ENCODE measurements at regions not wholly inside any gene's neighbourhood (a gene's known extent, or its start where the extent isn't known, plus 50 kb on each side); places are given as distances from the start of the nearest gene placed in this dataset.

DNA sequence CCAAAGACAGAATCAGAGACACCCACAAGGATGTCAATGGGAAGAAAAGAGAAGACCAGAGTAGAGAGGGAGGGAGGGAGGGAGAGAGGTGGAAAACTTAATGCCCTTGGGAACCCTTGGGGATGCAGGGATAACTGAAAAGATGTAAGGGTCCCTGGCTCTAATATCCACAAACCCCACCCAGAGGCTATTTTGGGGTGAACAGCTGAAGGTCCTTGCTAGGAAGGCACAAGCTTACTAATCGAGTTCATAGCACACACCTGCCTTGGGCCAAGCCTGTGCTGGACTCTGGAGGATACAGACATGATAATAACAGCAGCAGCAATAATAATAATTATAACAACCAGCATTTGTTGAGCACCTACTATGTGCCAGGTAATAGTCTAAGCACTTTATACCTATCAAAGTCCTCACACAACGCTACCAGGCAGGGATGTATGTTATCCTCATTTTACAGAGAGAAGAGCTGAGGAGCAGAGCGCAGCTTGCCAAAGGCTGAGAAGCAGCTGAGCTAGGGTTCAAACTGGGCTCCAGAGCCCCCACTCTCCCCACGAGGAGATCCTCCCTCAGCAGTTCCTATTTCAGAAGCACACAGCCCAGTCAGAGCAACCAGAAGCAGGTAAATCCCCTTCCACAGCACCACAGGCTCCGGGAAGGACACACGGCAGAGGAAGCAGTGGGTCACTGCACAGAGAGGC is 174.2 kb downstream of the ANKRD60 start:
- no peak overlapping the region for H2AFZ ChIP-seq (ENCODE audit: low read depth, low read length, severe bottlenecking)
- H3K36me3 ChIP-seq (ENCODE audit: low read length), result no peaks in the 10 kb centered on the region
- TF ChIP-seq, protein P1, sequence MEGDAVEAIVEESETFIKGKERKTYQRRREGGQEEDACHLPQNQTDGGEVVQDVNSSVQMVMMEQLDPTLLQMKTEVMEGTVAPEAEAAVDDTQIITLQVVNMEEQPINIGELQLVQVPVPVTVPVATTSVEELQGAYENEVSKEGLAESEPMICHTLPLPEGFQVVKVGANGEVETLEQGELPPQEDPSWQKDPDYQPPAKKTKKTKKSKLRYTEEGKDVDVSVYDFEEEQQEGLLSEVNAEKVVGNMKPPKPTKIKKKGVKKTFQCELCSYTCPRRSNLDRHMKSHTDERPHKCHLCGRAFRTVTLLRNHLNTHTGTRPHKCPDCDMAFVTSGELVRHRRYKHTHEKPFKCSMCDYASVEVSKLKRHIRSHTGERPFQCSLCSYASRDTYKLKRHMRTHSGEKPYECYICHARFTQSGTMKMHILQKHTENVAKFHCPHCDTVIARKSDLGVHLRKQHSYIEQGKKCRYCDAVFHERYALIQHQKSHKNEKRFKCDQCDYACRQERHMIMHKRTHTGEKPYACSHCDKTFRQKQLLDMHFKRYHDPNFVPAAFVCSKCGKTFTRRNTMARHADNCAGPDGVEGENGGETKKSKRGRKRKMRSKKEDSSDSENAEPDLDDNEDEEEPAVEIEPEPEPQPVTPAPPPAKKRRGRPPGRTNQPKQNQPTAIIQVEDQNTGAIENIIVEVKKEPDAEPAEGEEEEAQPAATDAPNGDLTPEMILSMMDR (IDR thresholded peaks at IDR 0.05; ENCODE audit: insufficient read depth, low read length, poor library complexity, severe bottlenecking), result no peak
- no peak for TF ChIP-seq EZH2phosphoT487 (conservative IDR thresholded peaks at IDR 0.05; ENCODE audit: low read length)
- no peak overlapping the region for H3K4me3 ChIP-seq (ENCODE audit: insufficient read depth, low read length, poor library complexity, severe bottlenecking)
- no peaks in the 10 kb centered on the region for H3K79me2 ChIP-seq (ENCODE audit: insufficient read depth, low read length)
- H3K9ac ChIP-seq (ENCODE audit: low read length), result no peak overlapping the region
- peaks cover 8% of the 10 kb centered on the region; the same call in 1 of the 2 replicates for H3K9me3 ChIP-seq (ENCODE audit: insufficient read depth, low read length)
- H3K9me2 ChIP-seq (replicated peaks; ENCODE audit: insufficient read depth, low read length), result no peaks in the 10 kb centered on the region
- no peaks in the 10 kb centered on the region for H4K20me1 ChIP-seq (ENCODE audit: low read depth, low read length)
- no peaks in the 10 kb centered on the region for H3F3A ChIP-seq (ENCODE audit: insufficient read depth)
- H3K27ac ChIP-seq (ENCODE audit: low read depth, low read length), result no peak overlapping the region
- H3K27me3 ChIP-seq (ENCODE audit: low read length), result no peaks in the 10 kb centered on the region
- H3K4me2 ChIP-seq (ENCODE audit: low read depth, low read length, poor library complexity, severe bottlenecking), result no peak overlapping the region

DNA sequence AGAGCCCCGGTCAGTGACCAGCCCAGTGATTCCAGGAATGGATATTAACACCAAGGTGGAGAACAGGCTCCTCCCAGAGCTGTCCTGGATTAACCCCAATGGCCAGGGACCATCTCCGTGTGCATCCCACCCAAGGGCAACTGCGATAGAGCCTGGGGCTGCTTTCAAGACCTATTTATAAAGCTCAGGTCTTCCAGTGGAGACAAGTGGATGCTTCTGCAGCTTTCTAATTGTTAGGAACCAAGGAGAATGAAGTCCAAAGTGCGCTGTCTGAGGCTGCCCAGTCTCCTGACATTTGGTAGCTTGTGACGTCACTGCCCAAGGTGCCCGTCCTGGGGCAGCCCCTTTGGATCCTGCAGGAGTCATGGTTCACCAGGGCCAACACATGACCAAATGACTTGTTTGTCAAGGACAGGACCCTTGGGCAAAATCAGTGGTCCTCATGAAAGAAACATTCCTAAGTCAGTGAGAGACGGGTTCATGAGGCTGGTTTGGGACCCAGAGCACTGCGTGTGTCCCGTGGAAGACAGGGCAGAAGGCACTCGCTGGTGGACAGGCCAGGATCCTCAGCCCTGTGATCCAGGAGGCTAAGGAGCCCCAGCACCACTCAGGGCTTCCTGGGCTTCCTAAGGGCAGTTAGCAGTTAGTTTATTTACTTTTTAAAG is 174.9 kb downstream of the ANKRD60 start:
- no peaks in the 10 kb centered on the region for H3K9me2 ChIP-seq (replicated peaks; ENCODE audit: insufficient read depth, low read length)
- H3K36me3 ChIP-seq (ENCODE audit: low read length), result no peaks in the 10 kb centered on the region
- H3K79me2 ChIP-seq (ENCODE audit: insufficient read depth, low read length), result no peaks in the 10 kb centered on the region
- no peak for TF ChIP-seq EZH2phosphoT487 (conservative IDR thresholded peaks at IDR 0.05; ENCODE audit: low read length)
- TF ChIP-seq, protein P1 (IDR thresholded peaks at IDR 0.05; ENCODE audit: insufficient read depth, low read length, poor library complexity, severe bottlenecking), result no peak
- H3K4me2 ChIP-seq (ENCODE audit: low read depth, low read length, poor library complexity, severe bottlenecking), result no peak overlapping the region
- peaks cover 8% of the 10 kb centered on the region; the same call in 1 of the 2 replicates for H3K9me3 ChIP-seq (ENCODE audit: insufficient read depth, low read length)
- no peaks in the 10 kb centered on the region for H3K27me3 ChIP-seq (ENCODE audit: low read length)
- no peaks in the 10 kb centered on the region for H4K20me1 ChIP-seq (ENCODE audit: low read depth, low read length)
- no peaks in the 10 kb centered on the region for H3F3A ChIP-seq (ENCODE audit: insufficient read depth)
- H3K9ac ChIP-seq (ENCODE audit: low read length), result no peak overlapping the region
- no peak overlapping the region for H3K27ac ChIP-seq (ENCODE audit: low read depth, low read length)
- H2AFZ ChIP-seq (ENCODE audit: low read depth, low read length, severe bottlenecking), result no peak overlapping the region
- no peak overlapping the region for H3K4me3 ChIP-seq (ENCODE audit: insufficient read depth, low read length, poor library complexity, severe bottlenecking)

DNA sequence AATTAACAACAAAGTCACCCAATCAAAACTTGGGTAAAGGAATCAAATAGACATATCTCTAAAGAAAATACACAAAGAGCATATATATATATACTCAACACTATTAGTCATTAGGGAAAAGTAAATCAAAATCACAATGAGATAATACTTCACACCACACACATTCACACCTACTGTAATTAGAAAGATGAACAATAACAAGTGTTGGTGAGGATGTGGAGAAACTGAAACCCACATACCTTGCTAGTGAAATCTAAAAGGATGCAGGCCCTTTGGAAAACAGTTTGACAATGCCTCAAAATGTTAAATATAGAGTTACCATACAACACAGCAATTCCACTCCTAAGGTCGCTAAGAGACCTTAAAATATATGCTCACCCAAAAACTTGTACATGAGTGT is 177.1 kb downstream of the ANKRD60 start:
- TF ChIP-seq, protein P1 (IDR thresholded peaks at IDR 0.05; ENCODE audit: insufficient read depth, low read length, poor library complexity, severe bottlenecking), result no peak
- no peak for TF ChIP-seq EZH2phosphoT487 (conservative IDR thresholded peaks at IDR 0.05; ENCODE audit: low read length)
- Histone ChIP-seq H3K27me3 (ENCODE audit: low read length) (no peaks in the 10 kb centered on the region), H3K36me3 (ENCODE audit: low read length) (no peaks in the 10 kb centered on the region), H2AFZ (ENCODE audit: low read depth, low read length, severe bottlenecking) (no peak overlapping the region), H3K9me3 (ENCODE audit: insufficient read depth, low read length) (peaks cover 8% of the 10 kb centered on the region; the same call in 1 of the 2 replicates), H3K9ac (ENCODE audit: low read length) (no peak overlapping the region), H3K4me3 (ENCODE audit: insufficient read depth, low read length, poor library complexity, severe bottlenecking) (no peak overlapping the region), H4K20me1 (ENCODE audit: low read depth, low read length) (no peaks in the 10 kb centered on the region), H3K9me2 (replicated peaks; ENCODE audit: insufficient read depth, low read length) (no peaks in the 10 kb centered on the region), H3K27ac (ENCODE audit: low read depth, low read length) (no peak overlapping the region), H3K4me2 (ENCODE audit: low read depth, low read length, poor library complexity, severe bottlenecking) (no peak overlapping the region), H3F3A (ENCODE audit: insufficient read depth) (no peaks in the 10 kb centered on the region), H3K79me2 (ENCODE audit: insufficient read depth, low read length) (no peaks in the 10 kb centered on the region)
